ENCODE measurements at regions not wholly inside any gene's neighbourhood (a gene's known extent, or its start where the extent isn't known, plus 50 kb on each side); places are given as distances from the start of the nearest gene placed in this dataset.

DNA sequence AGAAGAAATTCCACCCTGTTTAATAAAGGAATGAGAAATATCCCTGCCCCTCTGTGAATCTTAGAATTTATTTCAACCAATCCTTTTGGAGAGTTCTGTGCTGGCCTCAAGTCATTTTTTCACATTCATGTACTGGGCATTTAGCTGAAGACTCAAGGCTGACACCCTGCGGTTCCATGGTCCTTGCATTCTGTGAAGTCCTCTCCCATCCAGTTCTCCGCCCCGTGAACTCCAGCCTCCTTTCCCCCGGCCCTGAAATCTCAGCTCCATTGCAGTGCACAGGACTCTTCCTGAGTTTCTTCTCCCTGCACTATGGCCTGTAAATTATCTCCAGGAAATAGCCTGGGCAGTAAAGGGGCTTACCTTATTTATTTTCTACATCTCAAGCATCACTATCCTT is 183.0 kb upstream of the KCND2 start:
- DNase-seq (ENCODE audit: low spot score) = peak; percentile 15

DNA sequence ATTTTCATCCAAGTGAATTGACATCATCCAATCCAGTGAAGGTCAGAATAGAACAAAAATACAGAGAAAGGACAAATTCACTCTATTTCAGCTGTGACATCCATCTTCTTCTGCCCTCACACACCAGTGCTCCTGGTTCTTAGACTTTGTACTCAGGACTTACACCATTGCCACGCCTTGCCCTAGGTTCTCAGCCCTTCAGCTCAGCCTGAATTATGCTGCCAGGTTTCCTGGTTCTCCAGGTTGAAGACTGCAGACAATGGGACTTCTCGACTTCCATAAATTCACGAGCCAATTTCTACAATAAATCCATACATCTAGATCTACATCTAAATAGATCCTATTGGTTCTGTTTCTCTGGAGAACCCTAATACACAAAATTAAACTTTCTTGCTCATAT is 181.2 kb upstream of the KCND2 start:
- no peak for DNase-seq (ENCODE audit: low spot score)

- no peak for DNase-seq (ENCODE audit: low spot score)
Measured at GRCh38 chr7:120097020-120097419, 176.0 kb upstream of the KCND2 start.

GRCh38 chr7:120097774-120098173 is 175.2 kb upstream of the KCND2 start:
- no peak for DNase-seq (ENCODE audit: low spot score)

DNA sequence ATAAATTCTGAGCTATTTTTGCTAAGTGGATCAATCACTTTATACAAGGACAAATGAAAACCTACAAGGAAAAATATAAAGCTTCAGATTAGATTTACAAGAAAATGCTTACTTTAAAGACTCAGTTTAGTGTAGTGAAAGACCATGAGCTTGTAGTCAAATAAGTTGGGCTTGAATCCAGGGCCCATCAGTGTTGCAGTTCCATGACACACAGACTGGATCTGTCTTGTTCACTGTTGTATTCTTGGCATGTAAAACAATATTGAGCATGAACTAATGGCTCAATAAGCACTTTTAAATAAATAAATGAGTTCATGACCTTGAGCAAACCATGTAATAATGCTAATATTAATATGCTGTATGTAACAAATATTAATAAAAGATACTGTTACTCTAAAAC is 164.6 kb upstream of the KCND2 start:
- no peak for DNase-seq (ENCODE audit: low spot score)

GRCh38 chr7:120110169-120110568 is 162.8 kb upstream of the KCND2 start:
- DNase-seq (ENCODE audit: low spot score) = no peak

GRCh38 chr7:120114626-120115025 is 158.3 kb upstream of the KCND2 start:
- no peak for DNase-seq (ENCODE audit: low spot score)

DNA sequence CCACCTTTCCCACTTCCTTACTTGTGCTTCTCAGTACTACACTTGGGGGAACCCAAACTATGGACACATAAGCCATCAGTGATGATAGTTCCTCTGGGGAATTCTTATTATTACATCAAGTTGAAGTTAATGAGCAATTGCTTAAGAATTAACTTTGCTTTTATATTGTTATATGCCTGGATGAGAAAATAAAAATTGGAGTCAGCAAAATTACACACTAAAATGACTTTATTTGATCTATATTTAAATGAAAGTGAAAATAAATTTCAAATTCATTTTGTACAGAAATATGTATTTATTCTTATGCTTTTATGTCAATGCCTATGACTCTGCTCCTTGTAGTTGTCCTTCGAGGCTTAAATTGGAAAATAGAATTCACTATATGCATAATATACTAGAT is 149.4 kb upstream of the KCND2 start:
- DNase-seq (ENCODE audit: low spot score) = no peak

GRCh38 chr7:120131096-120131839 is 141.7 kb upstream of the KCND2 start:
- no peak for DNase-seq (ENCODE audit: low spot score)

DNA sequence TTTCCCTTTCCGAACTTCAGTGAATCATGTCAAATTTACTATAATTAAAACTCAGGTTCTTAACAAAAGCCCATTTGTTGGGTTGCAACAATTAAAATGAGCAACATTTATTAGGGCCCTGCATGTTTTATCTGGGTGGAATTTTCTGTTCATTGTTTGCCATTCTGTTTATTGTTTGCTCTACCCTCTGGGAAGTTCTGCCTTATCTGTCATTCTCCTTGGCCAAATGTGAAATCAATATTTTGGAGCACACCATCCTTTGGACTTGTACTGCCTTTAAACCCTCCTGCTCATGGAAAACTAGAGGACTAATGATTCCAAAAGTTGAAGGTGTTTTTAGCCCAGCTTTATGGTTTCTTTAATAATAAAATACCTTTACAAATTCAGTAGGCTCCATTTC is 134.5 kb upstream of the KCND2 start:
- no peak for DNase-seq (ENCODE audit: low spot score)

DNA sequence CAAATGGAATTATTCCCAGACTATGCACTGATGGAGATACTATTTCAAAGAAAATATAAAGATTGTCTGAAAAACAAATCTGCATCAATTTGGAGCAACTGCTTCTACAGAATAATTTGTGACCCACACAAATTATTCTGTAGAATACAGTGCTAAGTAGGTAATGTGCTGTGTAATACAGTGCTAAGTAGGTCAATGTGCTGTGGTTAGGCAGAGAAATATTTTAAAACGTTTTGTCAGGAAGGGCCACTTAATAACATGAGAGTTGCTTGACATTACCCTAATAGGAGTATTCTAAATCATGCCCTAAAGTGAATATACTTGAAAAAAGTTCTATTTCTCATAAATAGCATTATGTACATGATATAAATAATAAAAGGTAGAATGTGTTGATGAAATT is 116.5 kb upstream of the KCND2 start:
- DNase-seq (ENCODE audit: low spot score) = no peak

GRCh38 chr7:120160166-120160565 is 112.8 kb upstream of the KCND2 start:
- DNase-seq (ENCODE audit: low spot score) = no peak

GRCh38 chr7:120163449-120163848 is 109.5 kb upstream of the KCND2 start:
- no peak for DNase-seq (ENCODE audit: low spot score)

GRCh38 chr7:120165227-120165626 is 107.7 kb upstream of the KCND2 start:
- DNase-seq (ENCODE audit: low spot score) = no peak

GRCh38 chr7:120168066-120168465 is 104.9 kb upstream of the KCND2 start:
- no peak for DNase-seq (ENCODE audit: low spot score)

- DNase-seq (ENCODE audit: low spot score) = no peak
Measured at GRCh38 chr7:120169996-120170783, 102.8 kb upstream of the KCND2 start.

DNA sequence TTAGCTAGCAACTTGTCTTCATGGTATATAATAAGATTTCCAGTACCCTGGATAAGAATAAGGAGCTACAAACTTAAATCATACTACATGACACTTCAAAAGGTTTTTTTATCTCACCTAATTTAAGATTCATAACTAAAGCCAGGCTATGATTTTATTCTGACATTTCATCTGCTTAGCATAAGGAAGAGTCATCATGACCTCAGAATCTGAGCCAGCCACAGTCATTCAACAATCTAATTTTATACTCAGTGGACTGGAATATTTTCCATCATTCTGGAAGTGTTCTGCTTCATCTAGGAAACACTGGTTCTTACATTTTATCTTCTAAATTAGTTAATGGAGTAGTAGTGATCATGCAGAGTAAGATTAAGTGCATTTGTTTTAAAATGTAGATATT is 102.1 kb upstream of the KCND2 start:
- DNase-seq (ENCODE audit: low spot score) = no peak

DNA sequence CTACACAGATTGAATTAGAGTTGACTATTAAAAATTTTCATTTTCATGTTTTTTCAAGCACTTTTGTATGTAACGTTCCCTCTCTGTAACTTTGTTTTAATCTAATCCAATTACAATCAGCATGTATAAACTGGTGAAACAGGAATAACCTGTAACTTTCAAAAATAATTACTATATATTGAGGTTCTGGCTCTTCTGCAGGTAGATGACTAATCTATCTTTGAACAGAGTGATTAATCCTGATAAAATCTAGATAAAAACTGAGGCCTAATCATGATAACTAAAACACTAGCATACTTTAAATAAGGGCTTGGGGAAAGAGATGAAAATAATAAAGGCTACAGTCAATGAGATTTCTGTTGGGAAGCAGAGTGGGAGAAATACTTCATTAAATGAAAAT is 101.6 kb upstream of the KCND2 start:
- no peak for DNase-seq (ENCODE audit: low spot score)

DNA sequence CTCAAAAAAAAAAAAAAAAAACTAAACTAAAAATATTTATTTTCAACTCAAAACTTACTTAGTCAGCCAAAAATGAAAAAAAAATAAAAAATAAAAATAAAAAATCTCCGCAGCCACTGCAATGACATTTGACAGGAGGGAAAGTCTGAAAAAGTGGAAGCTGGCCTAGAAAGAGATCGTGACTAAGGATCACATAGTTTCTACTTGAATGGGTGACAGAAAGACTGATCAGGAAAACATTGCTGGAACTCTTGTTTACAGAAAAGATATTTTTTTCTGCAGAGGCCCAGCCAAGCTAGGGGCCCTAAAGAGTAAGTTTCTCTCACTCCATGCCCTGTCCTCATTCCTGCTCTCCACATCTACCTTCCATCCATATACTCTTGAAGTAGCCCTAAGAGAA is 92.8 kb upstream of the KCND2 start:
- peak; percentile 5 for DNase-seq (ENCODE audit: low spot score)

DNA sequence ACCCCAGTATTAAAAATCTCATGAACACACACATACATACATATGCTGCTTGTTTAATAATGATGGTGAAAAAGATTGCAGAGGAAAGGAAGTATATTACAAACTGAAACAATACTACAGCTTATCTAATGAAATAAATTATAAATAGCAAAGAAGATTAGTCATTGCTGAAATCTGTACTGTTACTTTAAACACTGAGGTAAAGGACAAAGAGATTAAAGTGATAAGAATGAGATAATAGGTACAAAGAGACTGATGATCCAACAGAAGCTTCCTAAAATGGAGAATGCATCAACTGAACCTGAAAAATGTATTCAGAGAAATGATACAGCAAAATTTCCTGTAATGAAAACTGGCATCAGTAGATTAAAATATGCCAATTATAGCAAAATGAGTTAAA is 91.5 kb upstream of the KCND2 start:
- DNase-seq (ENCODE audit: low spot score) = no peak

- DNase-seq (ENCODE audit: low spot score) = no peak
Measured at GRCh38 chr7:120184866-120185265, 88.1 kb upstream of the KCND2 start.

GRCh38 chr7:120185940-120186682 is 86.9 kb upstream of the KCND2 start:
- DNase-seq (ENCODE audit: low spot score) = no peak

DNA sequence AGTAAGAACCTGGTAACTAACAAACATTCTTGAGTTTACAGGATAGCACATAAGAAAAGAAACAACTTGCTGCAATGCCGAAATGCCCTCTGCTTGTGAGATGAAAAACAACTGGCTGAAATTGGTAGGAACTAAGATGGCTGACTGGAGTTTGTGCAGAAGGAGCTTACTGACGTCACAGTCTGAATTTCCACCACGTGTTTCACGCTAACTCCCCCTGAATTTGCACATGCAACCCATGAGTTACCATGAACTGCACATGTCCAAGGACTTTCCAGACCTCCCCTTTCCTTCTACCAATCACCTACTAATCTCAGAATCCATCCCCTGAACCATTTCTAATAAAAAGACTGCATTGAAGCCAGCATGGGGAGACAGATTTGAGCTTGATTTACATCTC is 86.3 kb upstream of the KCND2 start:
- DNase-seq (ENCODE audit: low spot score) = no peak

Measured in AG08396 (cell line).